NCI-H446 treated with DMSO at 0.1 percent for 48 hours (cell line): ENCODE measurements at regions not wholly inside any gene's neighbourhood (a gene's known extent, or its start where the extent isn't known, plus 50 kb on each side); places are given as distances from the start of the nearest gene placed in this dataset.

ENCODE experiments used
- DNase-seq: peaks from one replicate; lab custom pipeline; 2025; lab: John Stamatoyannopoulos, UW

DNA sequence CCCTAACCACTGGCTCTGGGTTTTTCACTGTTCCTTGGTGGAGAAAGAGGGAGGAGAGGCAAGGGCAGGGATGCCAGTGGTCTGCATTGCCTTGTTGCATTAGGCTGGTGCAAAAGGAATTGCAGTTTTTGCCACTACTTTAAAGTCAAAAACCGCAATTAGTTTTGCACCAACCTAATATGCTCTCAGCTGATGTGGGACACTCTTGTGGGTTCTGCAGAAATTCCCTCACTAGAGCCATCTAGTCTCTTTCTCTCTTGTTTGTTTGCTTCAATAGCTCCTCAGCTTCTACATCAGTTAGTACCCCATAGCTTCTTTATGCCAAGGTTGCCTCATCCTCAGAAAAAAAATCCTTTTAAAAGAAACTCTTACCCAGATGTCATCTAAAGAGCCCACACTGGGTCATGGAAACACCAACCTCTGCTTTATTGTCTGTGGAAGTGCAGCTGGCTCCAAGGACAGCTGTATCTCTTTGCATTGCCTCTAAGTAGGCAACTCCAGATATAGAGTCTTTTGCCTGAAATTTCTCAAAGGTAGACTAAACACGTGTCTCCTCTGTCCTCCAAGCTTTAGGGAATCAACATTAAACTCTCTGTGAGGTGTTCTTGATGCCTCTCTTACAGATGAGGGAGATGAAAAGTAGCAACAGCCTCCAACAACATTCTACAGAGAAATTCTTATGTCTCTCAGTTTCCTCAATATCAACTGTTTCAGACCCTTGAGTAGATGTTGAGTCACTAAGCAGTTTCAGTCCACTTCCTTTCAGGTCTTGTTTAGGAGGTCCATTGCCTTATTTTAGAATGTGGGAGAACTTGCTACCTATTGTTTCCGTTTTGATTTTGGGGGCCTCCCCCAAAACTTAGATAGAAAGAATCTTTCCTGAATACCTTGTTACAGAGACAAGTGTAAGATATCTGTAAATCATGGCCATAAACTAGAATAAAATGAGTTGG is 84.9 kb upstream of the MEF2C start:
- DNase-seq, result no peak

DNA sequence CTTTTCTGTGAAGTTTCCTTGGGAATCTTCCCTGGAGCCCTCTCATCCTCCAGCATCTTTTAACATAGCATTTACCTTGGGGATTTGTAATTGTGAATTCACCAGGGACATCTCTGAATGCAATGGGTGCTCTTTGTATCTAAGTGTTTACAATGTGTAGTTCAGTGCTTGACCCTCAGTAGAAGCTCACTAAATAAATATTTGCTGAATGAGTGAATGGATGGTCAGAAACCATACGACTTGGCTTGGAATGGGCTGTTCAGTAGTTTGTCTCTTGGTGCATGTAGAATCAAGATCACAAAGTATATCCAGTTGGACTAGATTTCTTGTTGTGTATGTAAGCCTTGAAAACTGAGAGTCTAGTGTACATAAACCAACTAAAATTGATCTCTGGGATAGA is 81.8 kb upstream of the MEF2C start:
- DNase-seq, result no peak

DNA sequence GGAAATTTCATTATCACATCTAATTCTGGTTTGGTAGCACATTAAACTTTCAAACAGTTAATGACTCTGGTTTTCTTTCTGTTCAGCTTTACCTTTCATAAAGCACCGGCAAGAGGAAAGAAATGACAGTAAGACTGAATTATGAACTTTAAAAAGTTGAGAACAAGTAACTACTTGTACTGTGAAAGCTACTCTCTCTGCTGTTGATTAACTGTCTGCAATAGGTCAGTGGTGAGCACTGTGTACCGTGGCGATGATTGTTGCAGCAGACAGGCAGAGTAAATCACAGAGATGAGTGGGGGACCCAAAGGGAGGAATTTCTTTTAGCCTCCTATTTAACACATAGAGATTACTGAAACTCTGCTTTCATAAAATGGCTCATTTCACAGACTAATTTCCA is 74.0 kb upstream of the MEF2C start:
- DNase-seq, result no peak

DNA sequence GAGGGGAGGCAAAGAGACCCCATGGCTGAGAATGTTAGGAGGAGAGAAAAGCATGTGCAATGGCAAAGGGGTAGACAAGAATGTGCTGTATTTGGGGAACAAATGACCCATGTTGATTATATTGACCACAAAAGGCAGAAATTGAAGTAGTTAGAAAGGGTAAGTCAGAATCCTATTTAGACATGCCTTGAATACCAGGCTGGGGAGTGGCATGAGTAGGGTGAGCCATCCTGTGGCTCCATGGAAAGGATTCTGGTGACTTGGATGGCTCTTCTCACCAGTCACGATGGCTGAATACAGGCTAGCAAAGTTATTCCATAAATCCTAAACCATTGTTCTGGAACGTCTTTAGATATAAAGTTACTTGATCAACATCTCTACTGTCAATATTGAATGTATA is 73.4 kb upstream of the MEF2C start:
- no peak for DNase-seq

DNA sequence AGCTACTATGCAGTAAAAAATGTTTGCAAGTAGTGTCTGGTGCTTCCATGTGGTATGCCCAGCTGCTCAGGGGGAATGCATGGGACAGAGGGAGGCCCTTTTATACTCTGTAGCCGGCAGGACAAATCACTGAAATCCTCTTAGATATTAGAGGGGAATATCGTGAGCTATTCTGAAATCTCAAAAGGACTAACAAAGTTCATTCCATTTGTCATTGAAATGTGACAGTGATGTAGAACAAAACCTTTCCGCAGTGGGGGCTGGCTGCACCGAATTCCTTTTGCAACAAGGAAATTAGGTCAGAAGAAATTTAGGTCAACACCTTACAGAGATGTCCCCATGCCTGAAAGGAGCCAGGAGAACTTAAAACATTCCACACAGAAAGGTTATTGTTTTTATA is 72.4 kb upstream of the MEF2C start:
- no peak for DNase-seq

DNA sequence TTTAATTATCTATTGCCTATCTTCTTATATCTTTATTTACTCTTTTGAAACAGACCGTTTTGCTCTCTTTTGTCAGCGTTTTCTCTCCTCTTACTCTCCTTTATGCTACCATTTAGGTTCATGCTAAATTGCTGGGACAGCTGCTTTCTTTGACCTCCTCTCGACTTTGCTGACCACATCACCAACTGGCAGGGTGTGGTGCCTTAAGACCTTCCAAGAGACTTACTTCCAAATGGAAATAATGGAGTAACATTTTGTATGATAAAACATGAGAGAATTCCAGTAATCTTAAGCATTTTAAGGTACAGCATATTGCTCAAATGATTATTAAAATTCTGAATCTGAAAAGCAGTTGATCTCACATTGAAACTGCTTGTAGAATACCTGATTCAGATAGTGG is 71.5 kb upstream of the MEF2C start:
- DNase-seq, result no peak

DNA sequence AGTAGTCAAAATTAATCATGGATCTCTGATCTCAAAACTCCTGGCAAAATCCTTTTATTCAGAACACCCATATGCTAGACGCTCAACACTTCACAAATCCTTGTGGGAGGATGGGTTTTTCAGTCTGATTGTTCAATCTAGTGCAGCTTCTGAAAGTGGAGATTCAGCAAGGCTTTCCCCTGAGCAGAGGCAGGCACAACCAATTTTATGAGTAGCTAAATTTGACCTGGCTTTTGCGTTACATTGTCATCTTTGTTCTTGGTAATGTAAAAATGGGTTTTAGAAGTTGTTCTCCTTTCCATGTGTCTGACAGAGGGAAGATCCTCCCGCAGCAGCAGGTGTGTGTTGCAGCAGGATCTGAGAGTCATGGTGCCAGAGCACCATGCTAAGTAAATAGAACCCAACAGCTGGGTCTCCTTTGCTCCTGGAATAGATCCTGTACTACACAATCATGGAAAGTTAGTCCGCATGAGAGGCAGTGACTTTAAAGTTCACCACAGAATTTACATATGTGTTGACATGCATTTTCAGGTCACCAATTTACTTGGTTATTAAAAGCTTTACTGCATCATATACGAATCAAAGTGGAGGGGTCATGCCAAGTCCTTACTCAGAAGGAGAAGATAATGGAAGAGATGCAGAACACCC is 70.1 kb upstream of the MEF2C start:
- DNase-seq, result no peak

DNA sequence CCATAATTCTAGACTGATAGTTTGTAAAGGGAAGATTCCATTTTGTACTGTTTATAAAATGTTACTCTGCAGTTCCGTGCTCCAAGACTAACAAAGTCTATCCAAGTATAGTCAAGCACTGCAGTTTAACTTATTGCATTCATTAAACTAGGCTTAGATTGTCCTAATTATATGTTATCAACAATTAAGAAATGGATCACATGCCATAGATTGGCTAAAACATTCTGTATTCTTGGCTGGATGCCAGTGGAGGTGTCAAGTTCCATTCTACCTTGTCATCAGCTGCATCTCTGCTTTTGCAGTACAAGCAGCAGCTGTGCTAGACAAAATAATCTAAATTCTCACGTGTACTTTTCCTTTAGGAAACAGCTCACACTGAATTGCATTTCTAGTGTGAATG is 69.4 kb upstream of the MEF2C start:
- no peak for DNase-seq

DNA sequence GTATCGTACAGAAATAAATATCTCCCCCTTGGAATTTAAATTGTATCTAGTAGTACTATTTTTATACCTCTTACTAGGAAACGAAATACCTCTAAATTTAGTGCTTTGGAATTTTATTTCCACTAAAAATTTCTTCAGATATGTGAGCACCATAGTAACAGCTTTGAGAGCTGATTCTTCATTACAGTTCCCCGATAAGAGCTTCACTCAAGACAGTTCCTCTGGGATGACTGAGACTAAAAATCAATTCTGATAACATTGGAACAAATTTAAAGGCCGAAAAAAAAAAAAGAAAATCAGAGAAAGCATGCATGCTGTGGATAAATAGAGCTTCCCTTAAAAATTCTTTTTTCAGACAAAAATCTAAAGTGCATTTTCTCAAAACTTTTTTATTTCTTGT is 68.5 kb upstream of the MEF2C start:
- DNase-seq, result no peak

DNA sequence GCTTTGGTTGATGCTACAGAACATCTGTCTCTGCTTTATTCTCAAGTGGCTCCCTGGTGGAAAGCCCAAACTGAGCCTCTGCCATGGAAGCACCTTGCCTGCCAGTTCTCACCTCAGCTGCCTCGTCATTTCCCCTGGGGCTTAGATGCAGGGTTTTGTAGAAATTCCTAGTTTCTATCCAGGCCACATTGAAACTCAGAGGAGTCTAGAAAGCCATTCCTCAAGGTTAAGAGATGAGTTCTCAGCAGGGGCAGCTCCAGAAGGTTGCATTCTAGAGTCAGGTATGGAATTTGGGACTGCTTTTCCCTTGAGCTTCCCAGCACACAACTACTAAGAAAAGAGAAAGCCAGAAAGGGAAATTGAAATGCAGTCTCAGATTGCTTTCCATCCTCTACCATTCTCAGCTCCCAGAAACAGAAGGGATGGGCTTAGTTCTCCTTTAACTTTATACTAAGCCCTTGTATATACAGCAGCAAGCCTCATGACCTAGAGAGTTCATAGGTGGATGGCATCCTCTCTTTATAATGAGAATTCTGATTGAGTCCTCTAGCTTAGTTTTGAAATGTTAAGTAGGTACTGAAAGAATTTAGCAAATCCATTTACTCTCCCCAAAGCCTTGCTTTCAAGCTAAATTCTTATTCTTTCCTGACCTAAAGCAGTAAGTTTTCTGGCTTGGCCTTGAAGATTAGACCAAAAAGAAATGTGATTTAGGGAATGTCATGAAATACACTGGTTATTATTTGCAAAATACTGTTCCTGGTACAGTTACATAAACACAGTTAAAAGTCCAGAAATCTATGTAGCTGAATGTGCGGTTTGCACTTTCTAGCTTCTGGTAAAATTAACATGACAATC is 66.0 kb upstream of the MEF2C start:
- DNase-seq, result no peak

DNA sequence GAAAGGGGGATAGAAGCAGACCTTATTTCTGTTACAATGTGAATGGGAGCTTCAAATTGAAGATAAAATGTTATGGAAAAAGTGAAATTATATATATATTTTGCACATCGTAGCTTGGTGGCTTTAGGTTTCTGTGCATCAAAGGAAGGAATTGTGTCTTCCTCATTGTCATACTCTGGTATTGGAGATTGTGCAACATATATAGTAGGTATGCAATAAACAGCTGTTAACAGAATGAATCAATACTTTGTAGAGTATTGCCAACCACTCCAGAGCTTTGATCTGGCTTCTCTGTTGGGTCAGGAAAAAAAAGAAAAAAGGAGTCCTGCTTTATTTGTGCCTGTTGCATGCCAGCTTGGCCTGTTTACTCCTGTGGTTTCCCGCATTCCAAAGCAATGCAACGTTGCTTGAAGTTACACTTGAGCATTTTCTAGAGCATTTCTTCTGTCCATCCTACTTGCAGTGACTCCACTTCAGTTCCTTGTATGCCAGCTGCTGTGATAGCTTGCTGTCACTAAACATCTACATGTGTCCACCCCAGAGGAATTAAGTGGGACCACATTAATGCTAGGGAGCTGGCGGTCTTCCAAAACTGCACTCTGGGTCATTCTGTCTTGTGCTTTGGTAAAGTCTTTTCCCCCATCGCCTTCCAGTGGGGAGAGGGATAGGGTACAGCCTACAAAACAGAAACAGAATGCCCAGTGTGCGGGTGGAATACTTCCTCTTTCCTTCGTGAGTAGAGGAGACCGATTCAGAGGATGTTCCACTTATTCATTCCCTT is 62.0 kb upstream of the MEF2C start:
- no peak for DNase-seq

DNA sequence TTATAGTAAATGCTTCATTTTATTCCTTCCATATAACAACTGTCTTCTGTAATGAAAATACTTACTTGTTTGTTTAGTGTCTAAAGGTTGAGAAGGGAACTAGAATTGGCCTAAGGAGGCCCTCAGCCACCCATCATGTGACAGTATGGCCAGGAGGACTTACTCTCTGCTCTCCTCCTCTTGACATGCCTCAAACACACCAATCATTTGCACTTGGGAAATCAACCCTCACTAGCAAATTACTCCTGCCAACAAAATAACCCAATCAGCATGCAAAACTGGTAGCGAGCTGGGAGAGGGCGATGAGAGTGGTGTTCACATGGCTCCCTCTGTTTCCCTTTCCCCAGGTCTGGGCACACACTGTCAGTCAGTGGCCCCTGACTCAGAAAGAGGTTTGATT is 58.6 kb upstream of the MEF2C start:
- no peak for DNase-seq

DNA sequence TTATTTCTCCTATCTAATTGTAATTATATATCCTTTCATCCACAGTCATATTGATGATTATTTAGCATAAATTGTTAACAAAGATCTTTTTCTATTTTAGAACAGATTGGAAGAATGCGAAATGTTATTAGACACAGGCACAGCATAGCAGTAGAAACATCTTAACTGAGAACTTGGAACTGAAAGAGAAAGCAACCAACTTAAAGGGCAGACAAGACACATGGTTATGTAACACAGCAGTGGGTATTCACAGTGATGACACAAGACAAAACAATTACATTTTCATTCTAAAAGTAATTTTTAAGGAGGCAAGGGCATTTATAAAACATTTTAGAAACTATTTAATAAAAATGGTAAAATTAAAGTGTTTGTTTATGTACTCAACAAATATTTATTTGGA is 57.7 kb upstream of the MEF2C start:
- no peak for DNase-seq

DNA sequence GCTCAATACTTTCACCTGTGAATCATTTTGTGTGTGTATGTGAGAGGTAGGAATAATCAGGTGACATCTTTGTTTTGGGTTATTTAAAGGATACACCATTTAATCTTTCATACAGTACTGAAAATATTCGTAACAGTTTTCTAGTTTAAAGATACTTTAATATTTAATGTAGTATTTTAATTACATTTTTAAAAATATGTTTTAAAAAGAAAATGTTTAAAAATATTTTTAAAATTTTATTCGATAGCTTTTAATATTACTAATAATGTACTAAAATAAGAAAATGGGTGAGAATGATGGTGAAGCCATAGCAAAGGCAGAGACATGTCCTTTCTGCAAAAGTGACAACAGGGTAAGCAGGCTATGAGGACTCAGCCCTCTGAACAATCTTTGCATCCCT is 56.3 kb upstream of the MEF2C start:
- DNase-seq, result no peak

DNA sequence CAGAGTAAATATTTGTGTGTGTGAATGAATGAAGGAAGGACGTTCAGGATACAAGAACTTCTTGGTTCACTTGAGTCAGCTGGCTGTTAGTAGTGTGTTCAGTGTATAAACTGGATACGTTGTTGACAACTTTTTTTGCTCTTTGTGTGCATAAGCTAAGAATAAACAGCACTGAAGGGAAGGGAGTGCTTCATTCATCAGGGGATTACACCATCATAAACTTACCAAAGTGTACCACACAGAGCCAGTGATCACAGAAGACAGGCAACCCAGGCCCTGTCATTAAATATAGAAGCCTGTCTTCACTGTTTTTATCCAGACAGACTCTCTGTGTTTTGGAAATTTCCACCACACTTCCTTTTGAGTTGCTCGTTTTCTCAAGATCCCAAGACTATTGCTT is 55.5 kb upstream of the MEF2C start:
- DNase-seq, result no peak

DNA sequence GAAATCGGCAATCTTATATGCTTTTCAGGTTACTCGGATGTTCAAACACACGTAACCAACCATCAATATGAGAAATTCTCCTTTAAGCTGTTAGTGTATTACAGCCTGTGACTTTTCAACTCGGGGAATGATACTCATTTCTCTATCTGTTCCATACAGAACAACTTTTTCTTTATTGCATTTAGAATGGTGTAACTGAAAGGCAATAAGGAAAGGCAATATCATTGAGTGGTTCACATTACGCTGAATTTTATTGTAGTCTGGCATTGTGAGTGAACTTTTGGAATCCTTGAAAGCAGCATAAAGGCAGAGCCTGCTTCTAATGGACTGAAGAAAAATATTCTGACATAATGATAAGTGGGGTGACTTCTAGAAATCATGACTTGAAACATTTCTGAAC is 54.4 kb upstream of the MEF2C start:
- DNase-seq, result no peak

DNA sequence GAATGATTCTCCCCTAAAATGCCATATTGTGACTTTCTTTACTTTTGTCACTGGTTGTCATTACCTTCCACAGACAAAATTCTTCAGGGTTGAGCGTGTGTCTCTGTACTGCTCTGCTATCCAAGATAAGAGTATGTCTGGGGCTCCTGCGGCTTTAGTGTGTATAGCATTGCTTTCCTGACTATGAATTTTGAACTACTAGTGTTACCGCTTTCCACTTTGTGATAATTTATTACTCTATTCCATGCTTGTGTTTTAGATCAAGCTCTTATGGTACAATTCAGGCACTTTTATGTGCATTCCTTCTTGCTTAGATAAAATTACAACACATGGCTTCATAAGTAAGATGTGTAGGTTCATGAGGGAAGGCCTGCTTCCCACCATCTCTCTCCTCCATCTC is 51.5 kb upstream of the MEF2C start:
- DNase-seq, result no peak
